Amygdala (tissue), 56 donors: ENCODE measurements at regions not wholly inside any gene's neighbourhood (a gene's known extent, or its start where the extent isn't known, plus 50 kb on each side); places are given as distances from the start of the nearest gene placed in this dataset.

ENCODE experiments used
- DNase-seq, 56 donors: peaks; one replicate each; lab custom pipeline; 2025; lab: John Stamatoyannopoulos, UW

DNA sequence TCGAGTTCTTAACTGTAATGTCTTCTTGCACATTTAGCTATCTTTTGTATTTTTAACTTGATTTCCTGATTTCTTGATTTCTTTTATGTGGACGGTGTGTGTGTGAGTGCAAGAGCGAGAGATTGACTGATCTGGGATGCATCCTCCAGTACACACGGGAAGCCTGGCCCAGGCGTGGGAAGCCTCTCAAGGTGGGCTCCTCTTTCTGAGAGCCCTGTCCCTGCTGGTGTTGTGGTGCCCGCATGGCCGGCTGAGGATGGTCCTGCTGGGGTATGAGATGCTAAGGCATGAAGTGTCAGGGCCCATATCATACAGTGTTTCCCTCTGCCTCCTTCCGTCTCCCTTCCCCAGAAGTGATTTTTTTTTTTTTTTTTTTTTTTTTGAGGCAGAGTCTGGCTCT, 130.8 kb upstream of the TCERG1L start:
- no peak for DNase-seq

DNA sequence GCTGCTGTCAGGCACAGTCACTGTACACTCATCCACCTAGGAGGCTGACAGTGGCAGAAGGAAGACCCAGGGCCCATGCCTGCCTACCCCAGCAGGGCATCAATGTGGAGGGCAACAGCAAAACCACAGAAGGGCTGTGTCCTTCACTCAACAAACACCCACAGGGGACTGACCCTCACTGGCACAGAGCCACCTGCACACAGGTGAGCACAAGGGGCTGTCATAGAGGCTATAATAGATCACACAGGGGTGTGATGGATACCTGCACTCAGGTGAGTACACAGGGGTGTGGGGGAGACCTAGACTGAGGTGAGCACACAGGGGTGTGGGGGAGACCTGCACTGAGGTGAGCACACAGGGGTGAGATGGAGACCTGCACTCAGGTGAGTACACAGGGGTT, 132.8 kb upstream of the TCERG1L start:
- DNase-seq = no peak

DNA sequence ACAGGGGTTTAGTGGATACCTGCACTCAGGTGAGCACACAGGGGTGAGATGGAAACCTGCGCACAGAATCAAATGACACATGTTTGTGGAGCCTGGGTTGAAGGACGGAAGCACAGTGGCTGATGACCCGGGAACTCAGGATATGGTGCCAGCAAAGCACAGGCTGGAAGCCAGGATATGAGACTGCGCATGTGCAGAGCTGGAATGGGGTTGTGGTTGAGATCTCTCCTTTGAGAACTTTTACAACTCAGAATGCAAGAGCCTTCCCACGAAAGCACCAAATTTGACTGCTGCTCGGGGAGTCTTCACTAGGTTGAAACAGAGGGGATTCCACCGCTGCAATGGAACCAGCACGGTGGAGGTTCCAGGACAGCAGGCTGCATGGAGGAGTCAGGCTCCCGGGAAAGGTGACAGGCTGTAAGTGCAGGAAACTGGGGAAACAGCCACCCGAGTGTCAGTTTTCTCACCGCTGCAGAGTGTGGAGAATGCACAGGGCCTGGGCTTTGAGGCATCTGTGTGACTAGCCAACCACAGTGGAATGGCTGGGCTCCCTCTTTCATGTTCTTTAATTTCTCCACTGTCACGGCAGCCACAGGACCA, 133.4 kb upstream of the TCERG1L start:
- no peak for DNase-seq

DNA sequence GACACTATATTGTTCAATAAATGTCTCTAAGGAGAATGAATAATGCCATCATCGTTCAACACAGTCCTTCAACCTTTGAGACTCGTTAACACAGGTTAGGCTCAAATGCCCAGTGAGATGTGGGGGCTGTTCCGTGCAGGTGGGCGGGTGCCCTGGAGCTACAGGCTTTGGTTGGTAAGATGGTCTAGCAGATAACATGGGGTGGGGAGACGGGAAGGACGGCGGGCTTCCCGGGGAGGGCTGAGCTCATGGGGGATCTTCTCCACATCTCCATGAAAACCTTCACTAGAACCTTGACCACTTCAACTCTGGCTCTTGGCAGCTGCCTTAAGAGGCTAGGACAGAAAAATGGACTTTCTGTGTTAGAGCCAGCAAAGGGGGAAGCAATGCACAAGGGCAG, 134.1 kb upstream of the TCERG1L start:
- DNase-seq = no peak

DNA sequence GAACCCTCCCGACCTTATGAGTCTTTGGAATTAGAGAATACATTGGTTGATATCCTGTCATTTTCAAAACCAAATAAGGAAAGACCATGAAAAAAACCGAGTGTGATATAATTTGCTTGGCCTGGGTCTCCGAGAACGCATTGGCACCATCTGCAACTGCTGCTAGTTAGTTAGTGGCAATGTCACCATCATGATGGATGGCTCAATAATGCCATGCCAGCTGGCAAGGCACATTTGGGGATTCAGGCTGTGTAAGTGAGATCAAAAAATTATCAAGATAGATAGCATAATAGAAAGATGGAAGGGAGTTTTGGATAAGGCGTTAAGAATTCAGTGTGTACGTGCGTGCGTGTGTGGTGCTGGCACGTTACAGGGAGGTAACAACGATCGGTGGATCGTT, 134.7 kb upstream of the TCERG1L start:
- DNase-seq = no peak

DNA sequence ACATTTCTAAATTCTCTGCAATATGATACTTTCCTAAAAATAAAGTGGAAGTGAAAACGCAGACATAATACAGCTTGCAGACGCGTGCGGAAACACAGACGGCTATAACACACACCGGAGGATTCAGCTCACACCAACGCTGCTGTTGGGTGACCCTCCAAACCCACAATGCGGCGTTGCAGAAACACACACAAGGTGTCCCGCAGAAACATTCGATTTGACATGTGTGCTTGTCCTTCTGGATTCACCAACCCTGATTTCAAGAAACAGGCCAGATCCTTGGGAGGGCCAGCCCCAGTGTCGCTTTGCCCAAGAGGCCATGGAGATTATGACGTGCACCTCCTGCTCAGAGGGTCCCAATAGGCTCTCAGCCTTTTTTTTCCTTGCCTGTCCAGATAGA, 136.7 kb upstream of the TCERG1L start:
- no peak for DNase-seq

DNA sequence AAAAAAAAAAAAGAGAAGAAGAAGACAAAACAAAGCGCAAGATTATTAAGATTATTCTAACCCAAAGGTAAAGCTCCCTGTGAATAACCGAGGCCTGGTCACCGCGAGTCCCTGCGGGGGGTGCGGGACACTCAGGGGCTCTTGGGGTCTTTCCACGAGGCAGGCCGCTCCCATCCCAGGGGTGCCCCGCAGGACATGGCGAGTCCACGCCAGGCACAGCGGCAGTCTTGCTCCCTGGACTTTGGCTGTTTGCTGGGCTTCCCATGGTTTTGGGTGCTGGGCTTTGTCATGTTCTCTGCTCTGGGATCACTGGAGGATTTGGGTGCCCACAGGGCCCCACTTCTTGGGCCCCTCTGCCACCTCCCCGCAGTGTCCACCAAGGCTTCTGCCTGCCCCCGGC, 137.4 kb upstream of the TCERG1L start:
- DNase-seq = no peak

DNA sequence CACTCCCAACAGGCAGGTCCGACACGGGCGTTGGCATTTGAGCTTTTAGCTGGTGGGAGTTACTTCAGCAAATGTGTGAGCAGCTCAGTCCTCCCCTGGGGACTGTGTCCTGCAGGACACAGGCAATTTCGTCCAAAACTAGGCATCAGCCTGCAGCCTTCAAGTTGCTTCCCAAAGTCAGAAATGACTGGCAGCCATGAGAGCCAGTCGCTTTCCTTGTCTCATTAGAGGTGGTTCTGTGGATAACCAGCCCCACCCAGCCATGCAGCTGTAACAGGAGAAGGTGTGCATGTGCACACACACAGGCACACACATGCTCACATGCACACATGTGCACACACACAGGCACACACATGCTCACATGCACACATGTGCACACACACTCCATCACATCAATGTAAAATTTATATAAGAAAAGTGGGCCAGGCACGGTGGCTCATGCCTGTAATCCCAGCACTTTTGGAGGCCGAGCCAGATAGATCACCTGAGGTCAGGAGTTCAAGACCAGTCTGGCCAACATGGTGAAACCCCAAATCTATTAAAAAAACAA, 138.8 kb upstream of the TCERG1L start:
- no peak for DNase-seq

DNA sequence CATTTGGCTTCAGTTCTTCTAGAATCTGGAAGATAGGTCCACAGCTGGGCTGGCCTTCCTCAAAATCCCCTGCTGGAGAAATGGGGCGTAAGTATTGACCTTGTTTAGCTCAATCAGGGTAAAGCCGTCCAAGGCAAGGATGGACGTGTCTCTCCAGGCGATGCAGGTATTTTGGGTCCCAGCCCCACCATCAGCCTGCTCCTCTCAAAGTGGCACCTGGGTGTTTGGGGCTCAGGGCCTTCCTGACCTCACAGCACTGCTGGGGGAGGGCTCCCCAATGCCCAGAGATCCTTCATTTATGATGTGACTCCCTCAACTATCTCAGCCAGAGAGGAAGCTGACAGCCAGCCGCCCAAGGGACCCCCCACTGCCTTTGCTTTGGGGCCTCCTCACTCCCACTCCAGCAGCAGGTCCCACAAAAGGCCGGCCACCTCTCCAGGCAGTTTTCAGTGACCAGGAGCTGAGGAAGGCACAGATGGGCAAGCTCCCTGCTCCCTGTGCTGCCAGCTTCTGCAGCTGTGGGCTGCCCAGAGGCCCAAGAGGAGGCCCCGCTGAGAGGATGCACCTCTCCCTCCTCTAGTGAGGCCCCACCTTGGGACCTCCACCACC, 140.0 kb upstream of the TCERG1L start:
- no peak for DNase-seq

DNA sequence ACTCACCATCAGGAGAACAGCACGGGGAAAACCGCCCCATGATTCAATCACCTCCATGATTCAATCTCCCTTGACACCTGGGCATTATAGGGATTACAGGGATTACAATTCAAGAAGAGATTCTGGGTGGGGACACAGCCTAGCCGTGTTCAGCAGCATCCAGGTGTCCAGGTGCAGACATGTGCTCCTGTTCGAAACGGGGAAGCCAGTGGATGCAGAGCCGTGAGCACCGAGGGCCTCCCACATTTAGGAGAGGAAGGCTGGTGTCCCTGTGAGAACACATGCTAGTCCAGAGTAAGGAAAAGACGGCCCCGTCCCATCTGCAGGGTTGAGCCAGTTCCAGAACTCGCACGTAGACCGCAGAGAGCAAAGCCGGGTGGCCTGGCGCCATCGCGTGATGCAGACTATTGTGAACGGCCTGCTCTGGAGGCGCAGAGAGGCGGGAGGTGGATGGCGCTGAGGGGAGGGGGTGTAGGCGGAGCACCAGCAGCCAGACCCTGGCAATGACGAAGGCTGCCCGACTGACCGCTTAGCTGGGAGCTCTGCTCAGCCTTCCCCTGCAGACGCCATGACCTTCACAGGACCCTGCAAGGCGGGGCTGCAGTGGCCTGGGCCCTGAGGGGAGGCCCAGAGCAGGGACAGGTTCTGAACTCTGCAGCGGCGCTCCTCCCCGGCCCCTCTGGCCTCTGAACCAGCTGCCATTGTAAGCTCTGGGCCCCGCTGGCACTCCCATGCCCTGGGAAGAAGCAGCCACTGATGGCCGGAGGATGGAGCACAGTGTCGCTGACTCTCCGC, 141.6 kb upstream of the TCERG1L start:
- peak in 38 of 56 donors; percentile 12 to 77 (median 50) for DNase-seq

DNA sequence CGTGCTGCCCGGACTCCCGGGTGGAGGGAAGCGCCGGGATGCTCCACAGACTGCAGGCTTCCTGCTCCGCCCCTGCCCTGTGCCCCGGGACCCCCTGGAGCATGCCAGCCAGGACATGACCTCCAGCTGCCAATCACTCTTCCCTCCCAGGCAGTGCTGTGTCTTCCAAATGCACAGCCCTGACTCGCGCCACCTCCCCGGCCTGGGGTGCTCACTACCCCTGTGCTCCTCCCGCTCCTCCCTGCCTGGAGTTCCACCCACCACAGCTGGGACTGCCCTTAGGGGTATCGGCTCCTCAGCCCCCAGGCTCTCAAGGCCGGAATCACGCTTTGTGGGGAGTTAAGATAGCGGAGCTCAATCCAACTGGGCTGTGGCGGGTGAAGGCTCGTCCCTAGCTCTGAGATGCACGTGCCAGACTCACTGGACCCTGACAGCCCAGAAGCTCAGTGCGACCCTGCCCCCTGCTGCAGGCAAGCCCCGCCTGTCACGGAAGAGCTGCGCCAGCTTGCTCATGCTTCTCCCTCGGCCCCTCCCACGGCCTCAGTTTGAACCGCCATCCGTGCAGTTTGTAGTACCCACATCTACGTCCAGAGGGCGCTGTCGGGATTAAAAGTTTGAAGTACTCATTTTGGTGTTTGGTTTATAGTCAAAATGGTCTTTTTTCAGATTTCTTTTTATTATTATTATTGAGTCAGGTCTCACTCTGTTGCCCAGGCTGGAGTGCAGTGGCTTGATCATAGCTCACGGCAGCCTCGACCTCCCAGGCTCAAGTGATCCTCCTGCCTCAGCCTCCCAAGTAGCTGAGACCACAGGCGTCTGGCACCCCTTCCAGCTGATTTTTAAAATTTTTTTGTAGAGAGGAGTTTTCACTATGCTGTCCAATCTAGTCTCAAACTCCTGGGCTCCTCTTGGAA, 142.5 kb upstream of the TCERG1L start:
- peak in 48 of 56 donors; percentile 9 to 91 (median 50) for DNase-seq

DNA sequence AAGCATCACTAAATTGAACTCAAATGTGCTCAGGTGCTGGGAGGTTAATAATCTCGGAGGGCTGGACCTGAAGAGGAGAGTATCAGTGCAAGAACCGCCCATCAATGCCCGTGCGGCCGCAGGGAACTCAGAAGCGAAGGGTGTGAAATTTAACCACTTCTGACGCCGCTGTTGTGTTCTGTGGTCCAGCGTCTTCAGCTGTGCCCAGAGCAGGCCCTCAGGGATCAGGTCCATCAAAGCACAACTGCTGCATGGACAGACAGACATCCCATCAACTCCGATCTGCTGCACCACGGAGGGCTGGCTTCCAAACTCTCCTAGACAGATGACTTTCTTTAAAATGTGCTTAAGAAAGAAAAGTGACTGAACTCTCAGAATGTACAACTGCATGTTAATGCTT, 144.9 kb upstream of the TCERG1L start:
- DNase-seq = no peak

DNA sequence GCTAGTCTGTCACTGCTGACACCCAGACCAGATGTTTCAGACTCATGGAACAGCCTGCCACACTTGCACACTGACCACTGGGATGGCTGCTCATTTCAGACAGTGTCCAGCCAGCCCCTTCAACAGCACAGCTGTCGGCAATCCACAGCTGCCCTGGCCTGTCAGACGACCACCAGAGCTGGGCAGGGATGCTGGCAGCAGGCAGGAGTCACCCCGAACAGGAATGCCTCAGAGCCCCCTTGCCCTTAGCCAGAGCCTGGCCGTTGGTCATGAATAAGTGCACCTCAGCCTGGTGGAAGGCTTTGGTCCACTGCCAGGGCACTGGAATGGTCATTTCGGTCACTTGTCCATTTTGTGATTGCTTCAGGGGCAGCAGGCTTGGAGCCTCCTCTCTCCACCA, 149.6 kb upstream of the TCERG1L start:
- no peak for DNase-seq

DNA sequence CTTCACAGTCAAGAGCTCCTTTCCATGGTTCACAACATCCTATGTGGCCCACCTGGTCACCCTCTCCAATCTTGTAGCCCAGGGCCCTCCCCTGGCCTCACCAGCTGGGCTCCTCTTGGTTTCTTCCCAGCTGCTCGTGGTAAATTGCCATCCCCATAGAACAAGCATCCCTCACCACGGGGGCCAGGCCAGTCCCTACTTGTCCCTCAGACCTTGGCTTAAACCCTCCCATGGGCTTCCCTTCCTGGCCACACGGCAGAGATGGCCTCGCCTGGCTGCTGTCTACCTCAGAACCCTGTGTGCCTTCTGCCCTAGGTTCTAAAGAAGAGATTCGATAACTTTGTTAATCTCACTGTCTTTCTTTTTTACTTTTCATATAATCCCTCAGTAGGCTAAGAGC, 153.3 kb upstream of the TCERG1L start:
- no peak for DNase-seq

DNA sequence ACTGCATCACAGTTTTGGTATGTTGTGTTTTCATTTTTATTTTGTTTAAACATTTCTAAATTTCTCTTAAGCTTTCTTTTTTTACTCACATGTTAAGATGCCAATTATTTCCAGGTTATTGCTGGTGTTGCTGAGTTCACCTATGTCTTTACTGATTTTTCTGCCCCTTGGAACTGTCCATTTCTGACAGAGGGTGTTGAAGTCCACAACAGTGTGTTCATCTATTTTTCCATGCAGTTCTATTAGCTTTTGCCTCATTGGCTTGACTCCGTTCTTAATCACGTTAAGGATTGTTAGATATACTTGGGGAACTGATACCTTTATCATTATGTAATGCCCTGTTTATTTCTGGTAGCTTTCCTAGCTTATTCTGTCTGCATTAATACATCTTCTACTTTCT, 158.0 kb upstream of the TCERG1L start:
- no peak for DNase-seq

DNA sequence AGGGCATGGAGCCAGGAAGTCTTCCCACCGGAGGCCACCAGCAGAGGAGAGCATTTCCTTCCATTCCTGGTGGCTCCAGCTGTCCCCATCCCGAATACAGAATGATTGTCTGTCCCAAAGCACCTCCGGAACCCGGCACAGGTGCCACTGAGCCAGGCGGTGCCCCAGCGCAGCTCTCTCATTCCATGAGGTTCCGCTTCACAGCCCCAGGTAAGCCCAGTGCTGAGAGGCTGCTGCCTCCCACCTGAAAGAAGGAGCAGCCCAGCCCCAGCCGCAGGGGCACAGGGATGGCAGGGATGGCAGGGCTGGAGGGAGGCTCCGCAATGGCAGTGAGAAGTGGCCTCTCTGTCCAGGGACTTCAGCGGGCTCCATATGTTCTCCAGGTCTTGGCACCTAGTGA, 162.1 kb upstream of the TCERG1L start:
- no peak for DNase-seq

DNA sequence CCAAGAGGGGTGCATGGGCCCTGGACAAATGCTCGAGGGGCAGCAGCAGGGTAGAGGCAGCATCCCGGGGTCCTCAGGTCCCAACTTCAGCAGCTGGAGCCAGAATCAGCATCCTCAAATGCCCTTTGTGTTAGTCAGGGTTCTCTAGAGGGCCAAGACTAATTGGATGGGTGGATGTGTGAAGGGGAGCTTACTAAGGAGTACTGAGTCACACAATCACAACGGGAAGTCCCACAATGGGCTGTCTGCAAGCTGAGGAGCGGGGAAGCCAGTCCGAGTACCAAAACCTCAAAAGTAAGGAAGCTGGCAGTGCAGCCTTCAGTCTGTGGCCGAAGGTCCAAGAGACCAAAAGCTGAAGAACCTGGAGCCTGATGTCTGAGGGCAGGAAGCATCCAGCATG, 162.9 kb upstream of the TCERG1L start:
- DNase-seq = no peak

DNA sequence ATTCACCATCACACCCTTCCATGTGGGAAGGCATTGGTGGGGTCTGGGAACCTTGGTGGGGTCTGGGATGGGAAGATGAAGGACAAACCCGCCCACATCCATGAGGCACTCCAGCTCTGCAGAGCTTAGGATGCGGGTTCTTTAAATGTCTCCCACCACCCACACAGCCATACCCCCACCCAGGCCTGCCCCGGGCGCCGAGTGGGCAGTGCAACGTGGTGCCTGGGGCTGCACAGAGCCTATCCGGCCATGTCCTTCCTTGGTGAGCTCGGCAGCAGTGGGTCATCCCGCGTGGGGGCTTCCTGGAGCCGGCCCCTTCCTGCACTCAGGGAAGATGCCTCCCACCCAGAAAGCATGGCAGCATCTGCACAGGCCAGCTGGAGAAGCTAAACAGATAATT, 163.5 kb upstream of the TCERG1L start:
- DNase-seq = no peak

DNA sequence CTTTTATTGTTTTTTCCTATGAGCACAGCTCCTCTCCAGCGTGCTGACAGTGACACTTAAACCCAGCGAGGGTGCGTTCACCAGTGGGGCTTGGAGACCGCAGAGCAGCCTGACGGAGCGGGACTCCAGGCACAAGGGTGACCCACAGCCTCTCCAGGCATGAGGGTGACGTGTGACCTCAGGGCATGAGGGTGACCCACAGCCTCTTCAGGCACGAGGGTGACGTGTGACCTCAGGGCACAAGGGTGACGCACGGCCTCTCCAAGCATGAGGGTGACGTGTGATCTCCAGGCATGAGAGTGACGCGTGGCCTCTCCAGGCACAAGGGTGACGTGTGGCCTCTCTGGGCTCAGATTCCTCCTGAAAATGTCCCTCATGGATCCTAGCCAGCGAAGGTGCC, 164.3 kb upstream of the TCERG1L start:
- no peak for DNase-seq

DNA sequence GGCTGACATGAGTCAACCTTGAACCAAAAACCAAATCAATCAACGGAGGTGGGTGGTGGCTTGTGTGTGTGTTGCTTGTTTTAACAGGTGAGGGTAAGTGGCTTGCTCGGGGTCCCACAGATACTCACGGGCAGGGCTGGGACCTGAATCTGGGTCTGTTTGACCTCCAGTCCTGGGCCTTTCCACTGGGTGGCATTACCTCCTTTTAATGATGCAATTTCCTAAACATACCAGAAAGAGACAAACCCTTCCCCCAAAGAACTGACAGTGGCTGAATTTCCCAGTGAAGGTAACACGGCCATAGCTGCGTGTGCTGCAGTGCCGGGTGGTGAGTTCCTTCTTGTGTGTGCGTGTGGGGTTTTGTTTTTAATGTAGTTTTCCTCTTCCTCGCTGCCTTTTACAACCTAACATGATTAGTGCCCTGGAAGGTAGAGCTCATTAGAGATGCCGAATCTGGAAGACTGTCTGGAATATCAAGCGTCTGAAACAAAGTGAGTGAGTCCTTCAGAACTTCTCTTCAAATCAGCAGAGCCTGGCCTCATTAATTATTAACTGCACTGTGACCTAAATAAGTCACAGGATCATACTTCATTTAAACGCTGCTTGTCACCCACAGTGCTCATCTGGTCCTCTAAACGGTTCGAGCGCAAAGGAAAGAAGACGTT, 166.1 kb upstream of the TCERG1L start:
- DNase-seq = no peak
